HepG2 (cell line): ENCODE measurements at regions not wholly inside any gene's neighbourhood (a gene's known extent, or its start where the extent isn't known, plus 50 kb on each side); places are given as distances from the start of the nearest gene placed in this dataset.

Experiments used
- ATAC-seq: fragments of 200-7000 bp; cut with Tn5 transposase; 3 replicates; pipeline ENCODE4 v1.9.1; 2020; ENCODE audit warnings: mild to moderate bottlenecking, moderate library complexity
- BruUV-seq: library from RNA; stranded (reverse); fragments of 400-500 nt; replicated peaks from 2 replicates; lab custom pipeline; 2021; lab: Mats Ljungman, UMichigan
- CTCF ChIA-PET: fragments of 300-600 bp; formaldehyde crosslinking; extraction: SDS; loops from one replicate; lab custom pipeline; 2021; ENCODE audit warnings: low total read pairs, inconsistent platforms, low intra/inter-chr PET ratio; lab: Yijun Ruan, JAX
- POLR2A ChIA-PET: fragments of 350-600 bp; sonication (Branson Sonifier 250); formaldehyde crosslinking; loops from one replicate; lab custom pipeline; 2020; ENCODE audit warnings: antibody characterized with exemption, inconsistent platforms; lab: Yijun Ruan, JAX
- DNase-seq: peaks from one replicate; pipeline ENCODE4 v3.0.0-alpha.2; 2015; ENCODE audit warnings: low spot score
- FAIRE-seq: peaks from 3 replicates; lab custom pipeline; 2011; peaks lifted over from hg19 to GRCh38; lab: Jason Lieb, UNC
- H2AFZ ChIP-seq: one replicate; pipeline ENCODE4 v1.6.1; 2011; ENCODE audit warnings: low read length, inconsistent platforms
- H3K27ac ChIP-seq: fragments of 300-600 bp; 3 replicates; pipeline ENCODE4 v1.8.0; 2011; ENCODE audit warnings: mixed run types, mild to moderate bottlenecking, mixed read lengths, low read length, inconsistent platforms; ENCODE audit not compliant: insufficient read depth; ENCODE audit errors: extremely low read length
- H3K27me3 ChIP-seq, 2 experiments: fragments of 200-600 bp in 1 of 2; 2 replicates in 1 of 2; 3 replicates in 1 of 2; pipeline versions ENCODE4 v1.6.0 to v1.8.0; 2011; ENCODE audit warnings: low read length in 2 of 2, mild to moderate bottlenecking in 2 of 2, moderate library complexity in 2 of 2, inconsistent platforms in 1 of 2; ENCODE audit not compliant: insufficient read depth in 2 of 2, control insufficient read depth in 1 of 2
- H3K36me3 ChIP-seq, 2 experiments: fragments of 200-600 bp in 1 of 2; replicated peaks in 1 of 2; 2 replicates in 1 of 2; 3 replicates in 1 of 2; pipeline versions ENCODE4 v1.5.1 to v1.8.0; 2011; ENCODE audit warnings: low read length in 2 of 2, inconsistent platforms in 1 of 2; ENCODE audit not compliant: insufficient read depth in 2 of 2, control insufficient read depth in 1 of 2
- H3K4me1 ChIP-seq: 2 replicates; pipeline ENCODE4 v1.5.1; 2012; ENCODE audit warnings: low read length, inconsistent platforms; ENCODE audit not compliant: insufficient read depth
- H3K4me2 ChIP-seq: 2 replicates; pipeline ENCODE4 v1.6.0; 2011; ENCODE audit warnings: low read depth, low read length, inconsistent platforms
- H3K4me3 ChIP-seq, 3 experiments: fragments of 200-600 bp in 1 of 3; sonication (generic), shearing (Covaris generic) in 1 of 3; replicated peaks in 1 of 3; 2 replicates each; pipeline ENCODE4 v1.5.1; 2011 to 2016; ENCODE audit warnings: low read length in 3 of 3, inconsistent platforms in 2 of 3, low read depth in 2 of 3, mild to moderate bottlenecking in 2 of 3, control low read depth in 1 of 3, mixed read lengths in 1 of 3; ENCODE audit not compliant: insufficient read depth in 1 of 3
- H3K79me2 ChIP-seq: one replicate; pipeline ENCODE4 v1.6.1; 2011; ENCODE audit warnings: low read length, inconsistent platforms; ENCODE audit not compliant: insufficient read depth
- H3K9ac ChIP-seq: 2 replicates; pipeline ENCODE4 v1.6.0; 2011; ENCODE audit warnings: mild to moderate bottlenecking, low read depth, low read length, inconsistent platforms; ENCODE audit not compliant: insufficient read depth
- H3K9me3 ChIP-seq: 2 replicates; pipeline ENCODE4 v1.5.1; 2012; ENCODE audit warnings: mild to moderate bottlenecking, low read length
- H4K20me1 ChIP-seq: 2 replicates; pipeline ENCODE4 v1.6.0; 2011; ENCODE audit warnings: inconsistent platforms, mild to moderate bottlenecking, low read length, moderate library complexity; ENCODE audit not compliant: insufficient read depth
- ARNT ChIP-seq: fragments of 450-650 bp; IDR thresholded peaks from 2 replicates; pipeline ENCODE4 v1.6.1; 2017
- ATF3 ChIP-seq: sonication (generic); formaldehyde crosslinking; IDR thresholded peaks from 2 replicates; pipeline ENCODE4 v1.4.0; 2020; ENCODE audit warnings: missing genetic modification reagents
- HOXD1 ChIP-seq: sonication (generic); formaldehyde crosslinking; IDR thresholded peaks from 2 replicates; pipeline ENCODE4 v1.5.0; 2020; ENCODE audit warnings: missing genetic modification reagents
- KLF9 ChIP-seq: IDR thresholded peaks from 2 replicates; pipeline ENCODE4 v1.6.1; 2016; ENCODE audit warnings: low read depth
- SPEN ChIP-seq: sonication (generic); formaldehyde crosslinking; IDR thresholded peaks from 2 replicates; pipeline ENCODE4 v1.5.1; 2020; ENCODE audit warnings: low read depth, mild to moderate bottlenecking, missing genetic modification reagents
- ZBTB7B ChIP-seq: sonication (generic); formaldehyde crosslinking; IDR thresholded peaks from 2 replicates; pipeline ENCODE4 v1.4.0; 2020; ENCODE audit warnings: missing genetic modification reagents
- ZNF143 ChIP-seq: sonication (generic); formaldehyde crosslinking; IDR thresholded peaks from 2 replicates; pipeline ENCODE4 v1.4.0; 2020; ENCODE audit warnings: missing genetic modification reagents
- ZNF574 ChIP-seq: sonication (generic); formaldehyde crosslinking; IDR thresholded peaks from 2 replicates; pipeline ENCODE4 v1.4.0; 2020; ENCODE audit warnings: missing genetic modification reagents
- WGBS: methylation state at CpG from one replicate; pipeline ENCODE4 v1.1.6; 2017; ENCODE audit warnings: low lambda C conversion rate; 5-methylcytosine and 5-hydroxymethylcytosine counted together
- in situ Hi-C: cut with HindIII; loops from 2 replicates; pipeline ENCODE4 v1.10.0; 2017; ENCODE audit warnings: low pct_unique_long_range_greater_than_20kb; ENCODE audit not compliant: extremely low pct_ligation_motif_present
- intact Hi-C: fragments of 100-400 bp; cut with micrococcal nuclease; formaldehyde crosslinking; loops from one replicate; pipeline ENCODE4 v1.10.0; 2022; ENCODE audit not compliant: unreplicated experiment
- TF ChIP-seq, protein P1 (sequence below): sonication (generic); formaldehyde crosslinking; IDR thresholded peaks from 2 replicates; pipeline ENCODE4 v1.4.0; 2020; ENCODE audit warnings: missing genetic modification reagents, mild to moderate bottlenecking, borderline replicate concordance
- TF ChIP-seq, protein P2 (sequence below): sonication (generic); formaldehyde crosslinking; conservative IDR thresholded peaks from 2 replicates; pipeline ENCODE4 v1.4.0; 2020; ENCODE audit warnings: missing genetic modification reagents
- TF ChIP-seq, protein P3 (sequence below): sonication (generic); formaldehyde crosslinking; IDR thresholded peaks from 2 replicates; pipeline ENCODE4 v1.5.1; 2020; ENCODE audit warnings: missing genetic modification reagents, mild to moderate bottlenecking, borderline replicate concordance

DNA sequence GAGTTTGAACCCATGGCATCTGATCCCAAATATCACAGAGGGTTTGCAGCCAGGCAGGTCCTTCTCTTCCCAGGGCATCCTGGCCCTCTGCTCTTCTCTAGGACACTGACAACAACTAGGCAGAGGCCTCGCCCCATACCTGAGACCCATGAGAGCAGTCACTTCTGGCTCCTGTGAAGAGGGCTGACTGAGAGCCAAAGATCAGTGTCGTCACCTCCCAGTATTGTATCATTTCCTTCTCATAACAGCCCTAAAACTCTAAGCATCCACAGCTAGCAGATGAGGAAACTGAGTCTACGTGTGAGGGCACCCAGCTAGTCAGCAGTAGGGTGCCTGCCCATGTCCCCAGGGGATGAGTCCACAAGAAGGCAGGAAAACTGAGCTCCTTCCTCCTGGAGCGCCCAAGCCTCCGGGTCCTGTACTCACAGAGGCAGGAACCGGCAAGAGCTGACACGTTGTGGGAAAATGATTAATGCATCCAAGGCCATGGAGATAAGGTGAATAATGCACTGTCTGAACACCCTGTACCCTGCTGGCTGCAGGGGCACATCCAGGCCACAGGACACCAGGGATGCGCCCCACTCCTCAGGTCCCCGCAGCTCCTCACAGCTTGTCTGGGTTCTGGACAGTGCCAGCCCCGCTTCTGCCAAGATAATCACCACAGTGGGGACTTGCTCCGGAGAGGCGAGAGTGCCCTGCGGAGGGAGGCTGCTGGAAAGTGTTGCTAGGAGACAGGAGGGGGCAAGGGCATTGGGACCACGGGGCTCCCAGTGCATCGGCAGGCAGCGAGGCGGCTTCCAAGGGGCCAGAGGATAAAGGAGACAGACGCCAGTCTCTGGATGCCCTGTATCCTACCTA, 340.0 kb downstream of the NPHP4 start (continued):
- TF ChIP-seq, protein P1, sequence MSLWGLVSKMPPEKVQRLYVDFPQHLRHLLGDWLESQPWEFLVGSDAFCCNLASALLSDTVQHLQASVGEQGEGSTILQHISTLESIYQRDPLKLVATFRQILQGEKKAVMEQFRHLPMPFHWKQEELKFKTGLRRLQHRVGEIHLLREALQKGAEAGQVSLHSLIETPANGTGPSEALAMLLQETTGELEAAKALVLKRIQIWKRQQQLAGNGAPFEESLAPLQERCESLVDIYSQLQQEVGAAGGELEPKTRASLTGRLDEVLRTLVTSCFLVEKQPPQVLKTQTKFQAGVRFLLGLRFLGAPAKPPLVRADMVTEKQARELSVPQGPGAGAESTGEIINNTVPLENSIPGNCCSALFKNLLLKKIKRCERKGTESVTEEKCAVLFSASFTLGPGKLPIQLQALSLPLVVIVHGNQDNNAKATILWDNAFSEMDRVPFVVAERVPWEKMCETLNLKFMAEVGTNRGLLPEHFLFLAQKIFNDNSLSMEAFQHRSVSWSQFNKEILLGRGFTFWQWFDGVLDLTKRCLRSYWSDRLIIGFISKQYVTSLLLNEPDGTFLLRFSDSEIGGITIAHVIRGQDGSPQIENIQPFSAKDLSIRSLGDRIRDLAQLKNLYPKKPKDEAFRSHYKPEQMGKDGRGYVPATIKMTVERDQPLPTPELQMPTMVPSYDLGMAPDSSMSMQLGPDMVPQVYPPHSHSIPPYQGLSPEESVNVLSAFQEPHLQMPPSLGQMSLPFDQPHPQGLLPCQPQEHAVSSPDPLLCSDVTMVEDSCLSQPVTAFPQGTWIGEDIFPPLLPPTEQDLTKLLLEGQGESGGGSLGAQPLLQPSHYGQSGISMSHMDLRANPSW = no peak
- TF ChIP-seq, protein P2, sequence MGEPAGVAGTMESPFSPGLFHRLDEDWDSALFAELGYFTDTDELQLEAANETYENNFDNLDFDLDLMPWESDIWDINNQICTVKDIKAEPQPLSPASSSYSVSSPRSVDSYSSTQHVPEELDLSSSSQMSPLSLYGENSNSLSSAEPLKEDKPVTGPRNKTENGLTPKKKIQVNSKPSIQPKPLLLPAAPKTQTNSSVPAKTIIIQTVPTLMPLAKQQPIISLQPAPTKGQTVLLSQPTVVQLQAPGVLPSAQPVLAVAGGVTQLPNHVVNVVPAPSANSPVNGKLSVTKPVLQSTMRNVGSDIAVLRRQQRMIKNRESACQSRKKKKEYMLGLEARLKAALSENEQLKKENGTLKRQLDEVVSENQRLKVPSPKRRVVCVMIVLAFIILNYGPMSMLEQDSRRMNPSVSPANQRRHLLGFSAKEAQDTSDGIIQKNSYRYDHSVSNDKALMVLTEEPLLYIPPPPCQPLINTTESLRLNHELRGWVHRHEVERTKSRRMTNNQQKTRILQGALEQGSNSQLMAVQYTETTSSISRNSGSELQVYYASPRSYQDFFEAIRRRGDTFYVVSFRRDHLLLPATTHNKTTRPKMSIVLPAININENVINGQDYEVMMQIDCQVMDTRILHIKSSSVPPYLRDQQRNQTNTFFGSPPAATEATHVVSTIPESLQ (CRISPR knock-in tag) = no peak

GRCh38 chr1:5651473-5651872, 340.8 kb downstream of the NPHP4 start:
- peaks cover 7 to 58% of the 10 kb centered on the region in 2 experiments for H3K27me3 ChIP-seq
- in situ Hi-C loops = no loop called here
- peaks cover 26% of the 10 kb centered on the region for H3K4me1 ChIP-seq
- POLR2A ChIA-PET = no interaction called here
- no TSS peak for BruUV-seq
- ATAC-seq (no peak), DNase-seq (no peak), FAIRE-seq (no peak)
- intact Hi-C loops = no loop called here
- no peaks in the 10 kb centered on the region for H3K9me3 ChIP-seq
- no peak overlapping the region for H2AFZ ChIP-seq
- no peaks in the 10 kb centered on the region for H3K36me3 ChIP-seq
- H3K4me3 ChIP-seq = no peak overlapping the region
- no peak overlapping the region for H3K4me2 ChIP-seq
- H3K79me2 ChIP-seq = no peaks in the 10 kb centered on the region
- CTCF ChIA-PET = no interaction called here
- no peak overlapping the region for H3K9ac ChIP-seq
- no peak overlapping the region for H3K27ac ChIP-seq
- 27% methylated on average over 3 of the region's 11 CpGs for WGBS
- H4K20me1 ChIP-seq = no peaks in the 10 kb centered on the region
- TF ChIP-seq ZNF574 (CRISPR knock-in tag) (no peak), SPEN (CRISPR knock-in tag) (no peak), ZBTB7B (CRISPR knock-in tag) (no peak), ZNF143 (CRISPR knock-in tag) (no peak), ATF3 (CRISPR knock-in tag) (no peak), KLF9 (CRISPR knock-in tag) (no peak), HOXD1 (no peak), ARNT (no peak)
- TF ChIP-seq, protein P3, sequence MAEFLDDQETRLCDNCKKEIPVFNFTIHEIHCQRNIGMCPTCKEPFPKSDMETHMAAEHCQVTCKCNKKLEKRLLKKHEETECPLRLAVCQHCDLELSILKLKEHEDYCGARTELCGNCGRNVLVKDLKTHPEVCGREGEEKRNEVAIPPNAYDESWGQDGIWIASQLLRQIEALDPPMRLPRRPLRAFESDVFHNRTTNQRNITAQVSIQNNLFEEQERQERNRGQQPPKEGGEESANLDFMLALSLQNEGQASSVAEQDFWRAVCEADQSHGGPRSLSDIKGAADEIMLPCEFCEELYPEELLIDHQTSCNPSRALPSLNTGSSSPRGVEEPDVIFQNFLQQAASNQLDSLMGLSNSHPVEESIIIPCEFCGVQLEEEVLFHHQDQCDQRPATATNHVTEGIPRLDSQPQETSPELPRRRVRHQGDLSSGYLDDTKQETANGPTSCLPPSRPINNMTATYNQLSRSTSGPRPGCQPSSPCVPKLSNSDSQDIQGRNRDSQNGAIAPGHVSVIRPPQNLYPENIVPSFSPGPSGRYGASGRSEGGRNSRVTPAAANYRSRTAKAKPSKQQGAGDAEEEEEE (CRISPR knock-in tag) = no peak
